Glomerular endothelial cell (primary cell): ENCODE measurements at regions not wholly inside any gene's neighbourhood (a gene's known extent, or its start where the extent isn't known, plus 50 kb on each side); places are given as distances from the start of the nearest gene placed in this dataset.

ENCODE experiments used
- DNase-seq: peaks from one replicate; pipeline ENCODE4 v3.0.0-alpha.2; 2011; ENCODE audit warnings: low read depth, low spot score; ENCODE audit errors: extremely low read depth

DNA sequence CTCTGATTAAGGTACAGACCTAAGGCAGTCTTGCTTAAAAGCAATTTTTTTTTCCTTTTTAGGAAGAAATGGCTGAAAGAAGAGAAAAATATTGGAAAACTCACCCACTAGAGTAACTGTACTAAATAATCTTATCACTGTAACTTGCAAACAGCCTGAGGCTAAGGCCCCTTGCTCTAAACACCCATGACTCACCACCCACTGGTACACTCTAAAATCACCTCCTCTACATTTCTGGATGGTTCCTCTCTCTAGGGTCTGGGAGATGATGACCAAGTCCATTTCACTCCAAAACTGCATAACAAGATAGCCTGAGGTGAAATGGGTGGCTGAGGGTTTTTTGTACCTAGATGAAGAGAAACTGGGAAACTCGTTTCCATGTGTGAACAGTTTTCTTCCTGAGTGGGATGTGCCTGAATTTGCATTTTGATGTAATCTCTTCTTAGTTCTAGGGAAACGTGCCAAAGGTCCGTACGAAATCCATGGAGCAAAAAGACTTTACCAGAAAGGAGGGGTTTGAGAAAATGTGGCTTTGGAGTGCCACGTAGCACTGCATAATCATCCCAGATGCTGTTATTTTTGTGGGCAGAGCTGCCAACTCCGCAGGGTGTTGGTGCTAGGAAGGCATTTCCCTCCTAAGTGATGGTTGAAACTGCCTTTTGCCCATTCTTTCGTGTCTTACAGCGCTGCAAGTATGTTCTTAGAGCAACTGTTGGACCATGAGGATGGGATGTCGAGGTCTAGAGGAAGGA lies 113.5 kb upstream of the C10orf90 start:
- DNase-seq = no peak

DNA sequence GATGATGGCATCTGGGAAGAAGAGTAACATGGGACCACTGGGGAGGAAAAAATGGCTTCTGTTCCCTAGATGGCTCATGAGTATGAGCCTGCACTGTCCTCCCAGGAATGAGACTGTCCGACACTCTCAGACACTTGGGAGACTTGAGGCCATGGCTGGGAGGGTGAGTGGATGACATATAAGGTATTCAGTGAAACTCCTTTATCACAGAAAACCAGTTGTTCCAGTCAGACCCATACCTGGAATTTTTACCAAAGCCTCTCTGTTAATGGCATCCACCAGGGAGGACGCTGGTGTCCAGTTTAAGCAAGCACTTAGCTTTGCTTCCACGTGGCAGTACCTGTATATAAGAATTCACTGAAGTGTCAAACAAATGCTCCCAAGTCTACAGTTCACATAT lies 116.7 kb upstream of the C10orf90 start:
- DNase-seq = no peak

DNA sequence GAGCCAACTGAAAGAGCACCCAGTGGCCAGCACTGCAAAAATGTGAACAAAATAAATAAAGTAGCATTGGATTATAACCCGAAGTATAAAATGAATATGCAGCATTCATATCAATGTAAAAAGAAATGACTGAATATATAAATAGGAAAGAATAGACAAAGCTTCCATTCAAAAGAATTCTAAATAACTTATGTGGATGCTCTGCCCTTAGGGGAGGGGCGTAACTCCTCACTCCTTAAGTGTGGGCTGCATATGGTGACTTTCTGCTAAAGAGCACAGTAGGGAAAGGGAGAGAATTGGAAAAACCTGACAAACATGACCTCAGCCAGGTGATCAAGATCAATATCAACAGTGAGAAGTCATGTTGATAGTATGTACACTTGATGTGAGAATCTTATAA lies 109.9 kb upstream of the DOCK1 start:
- no peak for DNase-seq

DNA sequence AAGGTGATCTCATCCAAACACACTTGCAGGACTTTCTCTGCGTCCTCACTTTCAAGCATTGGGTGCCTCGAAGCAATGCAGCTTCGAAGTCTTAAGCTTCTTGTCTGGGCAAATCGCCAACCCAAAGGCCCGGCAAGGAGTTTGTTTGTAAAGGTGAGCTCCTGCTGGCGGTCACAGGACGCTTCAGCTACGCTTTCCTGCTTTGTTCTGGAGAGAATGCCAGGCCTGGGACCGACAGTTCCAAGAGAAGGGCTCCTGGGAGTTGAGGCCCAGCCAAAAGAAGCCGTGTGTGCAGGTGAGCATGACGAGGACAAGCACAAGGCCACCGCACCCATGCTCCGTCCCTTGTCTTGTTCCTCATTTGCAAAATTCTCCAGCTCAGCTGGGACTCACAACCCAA lies 106.6 kb upstream of the DOCK1 start:
- no peak for DNase-seq

DNA sequence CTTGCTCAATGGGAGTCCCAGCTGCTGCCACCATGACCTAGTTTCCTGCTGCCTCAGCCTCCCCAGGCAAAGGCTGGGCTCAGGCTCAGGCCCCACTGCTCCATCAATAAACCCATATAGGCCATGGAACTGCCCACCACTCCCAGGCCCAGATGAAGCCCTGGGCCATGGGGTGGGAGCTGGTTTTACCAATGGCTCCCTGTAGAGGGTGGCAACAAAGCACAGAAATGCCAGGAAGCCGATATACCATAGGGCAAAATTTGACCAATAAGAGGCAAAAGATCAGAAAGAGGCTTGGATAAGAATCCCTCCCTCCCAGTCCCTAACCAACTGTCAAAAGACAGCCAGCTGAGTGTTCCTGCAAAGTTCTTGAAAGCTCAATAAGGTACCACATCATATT lies 101.8 kb upstream of the DOCK1 start:
- DNase-seq = no peak

DNA sequence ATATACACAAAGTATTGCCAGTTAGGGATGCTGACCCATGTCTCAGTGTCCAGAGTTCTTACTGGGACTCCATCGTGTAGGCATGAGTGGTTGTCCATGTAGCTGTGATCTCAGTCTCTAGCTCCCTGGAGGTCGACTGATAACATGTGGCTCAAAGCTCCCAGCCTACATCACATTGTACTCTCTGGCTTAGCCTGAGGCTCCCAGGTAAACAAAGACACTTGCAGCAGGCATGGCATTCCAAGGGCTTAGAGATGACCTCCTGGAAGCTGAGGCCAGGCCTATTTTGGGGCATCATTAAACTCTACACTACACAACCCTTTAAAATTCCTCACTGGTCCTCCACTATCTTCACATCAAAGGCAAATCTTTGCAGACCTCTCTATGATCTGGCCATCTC lies 100.8 kb upstream of the DOCK1 start:
- DNase-seq = no peak

DNA sequence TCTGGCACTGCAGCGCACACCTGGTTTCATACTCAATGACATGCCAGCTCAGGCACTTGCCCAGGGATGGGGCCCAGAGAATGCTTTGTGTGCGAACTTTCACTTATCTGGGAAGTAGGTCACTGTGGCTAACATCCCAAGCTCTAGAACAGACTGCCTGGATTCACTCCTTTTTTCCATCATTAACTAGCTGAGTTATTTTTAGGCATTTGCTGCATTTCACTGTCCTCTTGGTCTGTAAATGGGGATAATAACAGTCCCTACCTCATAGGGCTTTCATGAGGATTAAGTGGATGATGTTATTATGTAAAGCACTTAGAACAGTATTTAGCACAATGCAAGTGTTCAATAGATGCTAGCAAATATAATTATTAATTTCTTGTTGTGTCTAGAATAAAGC lies 98.7 kb upstream of the DOCK1 start:
- no peak for DNase-seq

DNA sequence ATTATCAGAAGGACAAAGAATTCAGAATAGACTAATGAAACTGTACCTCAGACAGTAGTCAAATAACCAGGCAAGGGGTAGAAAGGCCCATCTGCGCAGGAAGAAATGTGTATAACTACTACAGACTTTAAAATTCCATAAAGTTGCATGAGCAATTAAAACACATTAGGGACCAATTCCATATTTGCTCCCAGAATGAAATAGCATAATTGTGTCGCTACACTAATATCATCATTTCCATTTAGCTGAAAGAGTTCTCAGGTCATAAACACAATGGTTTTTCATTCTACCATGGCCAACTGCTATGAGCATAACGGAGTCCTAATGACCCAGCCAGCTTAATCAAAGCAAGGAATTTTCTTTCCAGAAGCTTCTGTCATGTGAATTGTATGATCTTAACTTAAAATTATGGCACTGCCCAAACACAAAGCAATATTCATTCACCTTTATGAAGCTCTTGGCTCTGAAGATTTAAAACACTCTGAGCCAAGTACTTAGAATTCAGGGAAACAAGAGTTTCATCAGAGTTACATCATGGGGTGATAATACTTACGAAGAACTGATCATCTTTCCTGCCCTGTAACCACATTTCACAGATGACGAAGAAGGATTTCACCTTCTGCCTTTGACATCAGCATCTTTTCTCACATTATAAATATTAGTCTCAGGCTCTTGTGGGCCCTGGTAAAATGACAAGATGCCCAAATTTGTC lies 98.1 kb upstream of the DOCK1 start:
- no peak for DNase-seq

DNA sequence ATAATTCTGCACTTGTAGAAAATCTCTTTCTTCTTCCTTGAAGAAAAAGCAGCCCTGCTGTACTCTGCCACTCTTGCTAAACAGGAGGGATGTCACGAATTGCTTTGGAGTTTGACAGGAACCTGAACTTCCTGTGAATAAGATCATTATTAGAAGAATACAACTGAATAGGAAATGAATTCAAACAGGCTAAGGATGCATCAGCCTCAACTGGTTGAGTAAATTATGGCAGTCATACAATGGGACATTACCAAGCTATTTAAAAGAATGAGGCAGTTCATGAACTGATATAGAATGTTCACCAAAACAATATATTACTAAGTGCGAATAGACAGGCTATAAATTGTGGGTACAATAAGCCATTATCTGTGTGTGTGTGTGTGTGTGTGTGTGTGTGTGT lies 97.1 kb upstream of the DOCK1 start:
- no peak for DNase-seq

DNA sequence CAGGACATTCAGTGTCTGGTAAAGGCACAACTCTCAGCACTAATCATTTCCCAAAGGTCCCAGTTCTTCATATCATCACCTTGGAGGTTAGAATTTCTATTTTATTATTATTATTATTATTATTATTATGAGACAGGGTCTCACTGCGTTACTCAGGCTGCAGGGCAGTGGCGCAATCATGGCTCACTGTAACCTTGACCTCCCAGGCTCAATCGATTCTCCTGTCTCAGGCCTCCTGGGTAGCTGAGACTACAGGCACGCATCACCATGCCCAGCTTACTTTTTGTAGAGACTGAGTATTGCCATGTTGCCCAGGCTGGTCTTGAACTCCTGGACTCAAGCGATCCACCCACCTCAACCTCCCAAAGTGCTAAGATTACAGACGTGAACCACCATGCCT lies 91.8 kb upstream of the DOCK1 start:
- DNase-seq = no peak

DNA sequence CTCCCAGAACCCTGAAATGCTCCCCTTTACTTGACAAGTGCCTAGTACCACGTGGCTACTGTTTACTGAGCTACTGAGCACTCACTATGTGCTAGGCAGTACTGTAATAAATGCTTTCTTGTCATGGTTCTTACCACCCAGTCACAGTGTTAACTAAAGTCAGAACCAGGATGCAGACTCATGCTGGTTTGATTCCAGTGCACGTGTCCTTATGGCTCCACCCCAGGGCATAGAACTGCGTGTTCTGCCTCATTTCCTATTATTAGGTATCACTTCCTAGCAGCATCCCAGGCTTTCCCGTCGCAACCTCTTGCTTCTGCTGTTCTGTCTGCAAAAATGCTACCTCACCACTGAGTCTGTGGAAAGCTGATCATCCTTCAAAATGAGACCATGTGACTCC lies 71.7 kb upstream of the DOCK1 start:
- no peak for DNase-seq

DNA sequence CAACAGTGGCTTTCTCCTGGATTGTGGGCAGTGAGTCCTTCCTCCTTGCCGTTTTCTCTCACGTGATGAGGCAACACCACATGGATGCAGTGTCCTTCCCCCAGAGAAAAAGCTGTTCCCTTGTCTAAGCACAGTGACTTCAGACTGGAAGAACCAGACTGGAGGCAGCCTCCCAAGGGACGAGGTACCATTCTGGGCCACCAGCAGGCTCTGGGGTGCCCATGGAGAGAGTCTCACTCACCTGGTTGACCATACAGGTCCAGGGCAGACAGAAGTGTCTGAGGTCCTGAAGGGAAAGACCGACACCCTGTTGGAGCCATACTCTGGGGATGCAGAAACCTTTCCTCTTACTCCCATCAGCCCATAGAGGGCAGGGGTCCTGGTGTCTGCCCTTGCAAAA lies 69.2 kb upstream of the DOCK1 start:
- no peak for DNase-seq

DNA sequence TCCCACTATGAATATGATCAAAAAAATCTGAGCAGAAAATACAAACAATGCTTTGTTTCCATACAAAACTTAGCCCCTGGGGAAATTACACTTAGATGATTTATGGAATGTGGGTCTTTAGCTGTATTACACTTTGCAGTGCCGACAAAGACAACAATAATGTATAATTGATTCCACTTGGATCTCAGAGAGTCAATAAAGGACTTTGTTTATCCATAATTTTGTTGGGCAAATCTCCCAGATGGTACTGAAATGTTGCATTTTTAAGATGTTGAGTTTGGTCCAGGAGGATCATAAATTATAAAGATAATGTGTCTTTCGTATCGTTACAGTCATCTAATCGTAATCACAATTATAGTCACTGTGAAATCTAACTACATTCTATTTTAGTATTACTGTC lies 66.9 kb upstream of the DOCK1 start:
- DNase-seq = no peak

DNA sequence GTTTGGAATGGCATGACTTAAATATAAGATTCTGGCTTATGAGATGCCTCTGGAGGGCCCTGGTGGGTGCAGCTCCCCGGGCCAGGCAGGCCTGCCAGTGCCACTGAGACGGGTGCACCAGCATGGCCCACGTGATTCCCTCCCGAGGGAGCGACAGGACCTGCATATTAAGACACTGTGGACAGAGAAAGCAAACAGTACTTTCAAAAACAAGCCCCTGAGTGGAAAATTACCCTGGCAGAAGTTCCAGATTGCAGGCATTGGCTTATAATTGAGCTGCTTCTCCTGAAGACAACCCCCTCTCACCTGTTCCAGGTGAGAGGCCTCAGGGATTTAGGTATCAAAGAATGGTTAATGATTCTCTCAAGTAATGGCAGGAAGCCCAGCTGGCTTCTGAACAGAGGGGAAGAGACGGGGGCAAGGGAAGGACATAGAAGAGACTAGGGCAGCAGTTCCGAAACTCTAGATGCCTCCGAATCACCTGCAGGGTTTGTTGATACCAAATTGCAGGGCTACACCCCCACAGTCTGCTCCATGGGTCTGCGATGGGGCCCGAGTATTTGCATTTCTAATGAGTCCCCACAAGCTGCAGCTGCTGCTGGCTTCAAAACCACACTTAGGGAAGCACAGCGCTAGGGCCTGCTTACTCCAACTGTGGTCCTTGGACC lies 66.0 kb upstream of the DOCK1 start:
- no peak for DNase-seq

DNA sequence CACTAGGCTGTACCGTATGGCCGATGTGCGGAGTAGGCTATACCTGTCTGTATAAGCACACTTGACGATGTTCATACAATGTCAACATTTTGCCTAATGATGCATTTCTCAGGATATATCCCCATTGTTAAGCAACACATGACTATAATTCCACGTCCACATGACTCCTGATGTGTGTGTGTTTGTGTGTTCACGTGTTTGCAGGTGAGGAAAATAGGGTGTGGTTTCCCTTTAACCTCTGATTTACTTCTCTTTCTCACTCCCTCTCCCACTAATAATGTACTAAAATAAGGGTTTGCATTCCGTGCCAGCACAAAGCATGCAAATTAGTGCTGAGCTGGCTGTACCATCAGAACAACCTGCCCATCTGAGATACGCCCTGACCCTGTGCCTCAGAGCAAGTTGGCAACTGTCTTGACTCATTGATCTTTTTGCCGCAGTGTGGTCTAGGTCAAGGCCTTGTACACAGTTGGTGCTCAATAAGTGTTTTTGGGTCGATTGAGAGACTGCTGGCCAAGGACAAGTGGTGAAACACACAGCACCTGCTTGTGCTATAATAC lies 64.6 kb upstream of the DOCK1 start:
- DNase-seq = no peak

DNA sequence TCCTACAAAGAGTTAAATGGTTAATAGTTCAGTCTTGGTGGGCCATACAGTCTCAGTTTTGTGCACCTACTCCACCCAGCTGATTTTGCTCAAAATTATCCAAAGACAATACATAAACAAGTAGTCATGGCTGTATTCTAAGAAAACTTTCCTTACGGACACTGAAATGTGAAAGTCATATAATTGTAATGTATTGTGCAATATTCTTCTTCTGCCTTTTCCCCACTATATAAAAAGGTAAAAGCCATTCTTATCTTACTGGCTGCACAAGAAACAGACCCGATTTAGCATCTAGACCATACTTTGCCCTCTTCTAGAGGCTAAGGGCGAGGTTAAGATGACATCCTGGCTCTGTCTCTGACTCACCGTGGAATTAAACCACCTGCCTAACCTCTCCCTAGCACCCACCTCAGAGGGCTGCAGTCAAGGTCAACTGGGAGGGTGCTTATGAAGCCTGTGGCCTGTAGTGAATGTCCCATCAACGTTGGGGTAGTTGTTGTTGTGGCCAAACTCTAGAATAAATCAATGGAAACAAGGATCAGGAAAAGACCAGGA lies 63.8 kb upstream of the DOCK1 start:
- no peak for DNase-seq

DNA sequence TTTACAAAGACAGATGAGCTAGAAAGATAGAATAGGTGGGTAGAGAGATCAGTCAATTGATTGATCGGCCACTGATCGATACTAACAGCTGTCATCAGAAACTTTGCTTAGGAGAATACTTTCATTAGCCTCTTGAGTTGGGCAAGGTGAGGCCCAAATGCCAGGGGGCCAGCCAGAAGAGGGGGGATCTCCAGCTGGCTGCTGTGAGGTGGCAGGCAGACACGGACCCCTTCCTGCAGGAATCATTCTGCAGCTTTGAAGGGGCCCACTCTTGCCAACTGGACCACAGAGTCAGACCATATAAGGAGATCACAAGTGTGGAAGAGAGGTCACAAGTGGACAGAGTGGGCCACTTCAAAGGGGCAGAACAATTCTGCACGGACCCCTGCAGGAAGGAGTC lies 62.9 kb upstream of the DOCK1 start:
- no peak for DNase-seq

DNA sequence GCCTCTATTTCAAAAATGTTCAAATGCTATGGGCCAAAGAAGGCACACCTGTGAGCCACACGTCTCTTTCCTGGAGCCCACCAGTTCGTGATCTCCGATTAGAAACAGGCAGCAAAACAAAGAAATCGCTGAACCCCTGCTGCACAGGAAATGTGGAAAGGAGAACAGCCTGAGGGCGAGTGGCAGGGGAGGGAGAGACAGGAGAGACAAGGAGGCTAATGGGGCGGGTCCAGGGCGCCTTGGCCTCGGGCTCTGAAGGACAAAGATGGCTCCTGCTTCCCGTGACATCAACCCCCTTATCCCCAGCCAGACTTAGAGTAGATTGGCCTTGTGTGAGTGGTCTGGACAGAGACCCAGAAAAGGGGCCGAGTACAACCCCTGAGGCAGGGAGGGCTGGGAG lies 62.4 kb upstream of the DOCK1 start:
- no peak for DNase-seq

DNA sequence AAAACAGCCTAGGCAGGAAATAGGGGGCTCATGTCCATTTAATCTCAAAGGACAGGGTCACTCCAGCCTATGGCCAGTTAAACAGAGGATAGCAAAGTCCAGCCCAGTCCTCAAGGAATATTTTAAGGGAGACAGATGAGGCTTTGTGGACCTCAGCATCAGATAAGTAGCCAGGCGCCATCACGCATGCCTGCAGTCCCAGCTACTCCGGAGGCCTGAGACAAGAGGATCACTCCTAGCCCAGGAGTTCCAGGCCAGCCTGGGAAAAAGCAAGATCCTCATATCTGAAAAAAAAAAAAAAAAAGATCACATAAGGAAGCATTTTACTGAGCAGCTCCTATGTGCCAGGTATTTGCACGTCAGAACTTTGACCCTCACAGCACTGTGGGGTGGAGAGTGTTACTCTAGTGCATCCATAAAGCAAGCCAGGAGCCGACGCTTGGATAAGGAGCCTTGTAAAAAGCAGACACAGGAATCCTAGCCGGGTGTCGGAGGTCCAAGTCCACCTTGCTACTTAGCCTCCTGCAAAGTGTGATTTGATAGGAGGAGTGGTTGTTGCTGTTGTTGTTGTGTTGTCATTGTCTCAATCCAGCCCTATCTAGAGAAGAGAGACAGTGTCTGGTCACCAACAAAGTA lies 61.8 kb upstream of the DOCK1 start:
- DNase-seq = no peak

DNA sequence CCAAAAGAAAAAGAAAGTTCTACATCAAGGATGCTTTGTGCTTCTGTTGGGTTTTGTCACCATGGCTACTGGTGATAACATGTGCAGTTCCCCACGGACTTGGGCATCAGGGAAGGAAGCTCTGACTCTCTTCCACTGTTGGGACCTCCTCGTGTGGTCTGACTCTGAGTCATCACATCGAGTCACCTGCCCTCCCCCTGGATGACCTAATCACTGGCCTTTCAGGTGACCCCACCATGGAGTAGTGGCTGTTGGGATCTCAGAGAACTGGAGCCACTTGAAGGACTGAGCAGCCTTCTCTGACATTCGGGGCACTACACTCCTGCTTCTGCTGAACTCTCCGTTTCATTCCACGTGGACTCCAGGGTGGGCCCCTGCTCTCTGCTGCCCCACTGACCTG lies 60.8 kb upstream of the DOCK1 start:
- DNase-seq = no peak

DNA sequence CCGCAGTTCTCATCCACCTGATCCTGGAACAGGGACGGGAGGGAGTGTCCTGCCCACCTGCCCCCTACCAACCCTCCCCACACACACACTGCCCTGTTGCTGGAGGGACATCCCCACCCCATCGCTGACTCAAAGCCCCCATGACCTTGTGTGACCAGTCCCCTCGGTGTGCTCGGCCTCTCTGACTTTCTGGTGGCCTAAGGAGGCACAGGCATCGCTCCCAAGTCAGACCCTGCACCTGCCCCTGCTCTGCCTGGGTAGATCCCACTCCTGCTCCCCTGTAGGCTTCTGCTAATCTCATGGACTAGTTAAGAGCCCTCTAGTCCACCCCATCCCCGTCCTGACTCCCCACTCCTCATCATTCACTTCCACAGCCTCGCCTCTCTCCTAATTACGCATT lies 58.8 kb upstream of the DOCK1 start:
- no peak for DNase-seq
